NCI-H2171 (cell line): ENCODE measurements at regions not wholly inside any gene's neighbourhood (a gene's known extent, or its start where the extent isn't known, plus 50 kb on each side); places are given as distances from the start of the nearest gene placed in this dataset.

Source experiments
- DNase-seq: peaks from one replicate; lab custom pipeline; 2025; lab: John Stamatoyannopoulos, UW

DNA sequence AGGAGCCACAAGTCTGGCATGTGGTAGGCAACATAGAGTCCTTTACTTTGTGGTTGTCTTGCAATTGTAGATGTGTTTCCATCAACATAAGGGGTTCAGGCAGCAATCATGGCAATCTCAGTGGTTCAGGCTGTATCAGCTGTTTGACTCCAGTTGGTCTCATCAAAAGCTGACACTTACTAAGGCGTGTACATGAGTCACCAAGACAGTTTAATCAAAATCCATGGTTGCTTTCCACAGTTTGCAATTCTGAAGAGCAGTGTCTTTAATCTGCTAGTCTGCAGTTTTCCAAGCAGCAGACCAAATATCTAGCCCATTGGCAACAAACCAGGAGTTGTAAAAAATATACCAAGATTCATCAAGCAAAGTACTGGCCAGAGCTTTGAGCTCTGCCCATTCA lies 210.2 kb downstream of the MDFIC start:
- DNase-seq: no peak

DNA sequence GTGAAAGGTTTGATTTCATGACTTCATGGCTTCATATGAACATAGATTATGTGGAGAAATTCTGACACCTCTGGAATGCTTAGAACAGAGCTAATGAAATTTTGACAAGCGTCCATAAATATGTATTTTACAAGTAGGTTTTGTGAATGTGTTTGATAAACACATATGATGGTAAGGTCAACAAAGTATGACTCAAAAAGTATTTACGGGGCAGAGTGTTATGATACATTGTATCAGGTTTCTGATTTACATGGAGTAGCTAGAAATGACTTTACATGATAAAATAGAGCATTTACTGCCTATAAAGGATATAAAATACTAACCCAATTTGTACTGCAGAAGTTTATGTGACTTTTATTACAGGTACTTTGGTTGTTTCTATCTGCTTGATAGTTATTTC lies 206.3 kb downstream of the MDFIC start:
- DNase-seq: no peak

- DNase-seq: no peak
These were observed 205.6 kb downstream of the MDFIC start for GRCh38 chr7:115127399-115128021.

DNA sequence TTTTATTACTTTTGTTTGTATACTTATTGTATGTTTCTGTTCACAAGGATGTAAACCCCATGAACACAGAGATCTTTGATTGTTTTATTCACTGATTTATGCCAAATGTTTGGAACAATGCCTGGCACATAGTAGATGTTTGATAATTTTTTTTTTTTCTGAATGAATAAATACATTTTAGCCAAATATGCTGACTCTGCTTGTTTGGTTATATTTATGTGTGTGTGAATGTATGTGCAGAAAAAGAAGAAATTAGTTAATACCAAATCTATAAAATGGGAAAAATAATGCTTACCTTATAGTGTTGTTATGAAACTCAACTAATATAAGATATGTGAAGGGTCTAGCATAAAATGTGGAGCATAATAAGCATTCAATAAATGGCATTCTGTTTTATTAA lies 203.9 kb downstream of the MDFIC start:
- no peak for DNase-seq

DNA sequence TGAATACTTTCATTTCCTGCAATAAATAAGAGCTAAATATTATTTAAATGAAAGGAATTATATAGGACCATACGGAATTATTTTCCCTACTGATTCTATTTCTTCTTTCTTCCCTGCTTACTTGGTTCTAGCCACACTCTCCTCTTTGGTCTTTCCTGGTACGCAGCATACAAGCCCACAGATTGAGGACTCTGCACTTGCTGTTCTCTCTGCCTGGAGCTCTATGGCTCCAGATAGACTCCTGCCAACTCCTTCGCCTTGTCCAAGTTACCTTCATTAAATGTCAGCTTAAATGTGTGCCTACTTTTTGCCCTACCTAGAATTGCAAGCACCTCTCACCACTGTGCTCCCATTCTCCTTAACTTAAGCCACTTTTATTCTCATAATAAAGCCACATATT lies 203.4 kb downstream of the MDFIC start:
- no peak for DNase-seq

DNA sequence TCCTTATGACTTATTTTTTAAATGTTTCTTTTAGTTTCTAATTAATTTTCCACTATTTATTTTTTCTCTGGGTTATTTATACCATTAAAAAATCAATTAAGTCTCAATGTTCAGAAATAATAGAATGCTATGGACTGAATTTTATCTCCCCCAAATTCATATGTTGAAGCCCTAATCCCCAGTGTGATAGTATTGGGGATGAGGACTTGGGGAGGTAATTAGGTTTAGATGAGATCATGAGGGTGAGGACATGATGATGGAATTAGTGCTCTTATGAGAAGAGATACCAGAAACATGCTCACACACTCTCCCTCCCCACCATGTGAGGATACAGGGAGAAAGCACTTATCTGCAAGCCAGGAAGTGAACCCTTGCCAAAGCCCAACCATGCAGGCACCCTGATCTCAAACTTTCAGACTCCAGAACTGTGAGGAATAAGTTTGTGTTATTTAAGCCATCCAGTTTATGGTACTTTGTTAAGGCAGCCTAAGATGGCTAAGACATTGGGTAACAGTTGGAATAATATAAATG lies 202.6 kb downstream of the MDFIC start:
- no peak for DNase-seq

DNA sequence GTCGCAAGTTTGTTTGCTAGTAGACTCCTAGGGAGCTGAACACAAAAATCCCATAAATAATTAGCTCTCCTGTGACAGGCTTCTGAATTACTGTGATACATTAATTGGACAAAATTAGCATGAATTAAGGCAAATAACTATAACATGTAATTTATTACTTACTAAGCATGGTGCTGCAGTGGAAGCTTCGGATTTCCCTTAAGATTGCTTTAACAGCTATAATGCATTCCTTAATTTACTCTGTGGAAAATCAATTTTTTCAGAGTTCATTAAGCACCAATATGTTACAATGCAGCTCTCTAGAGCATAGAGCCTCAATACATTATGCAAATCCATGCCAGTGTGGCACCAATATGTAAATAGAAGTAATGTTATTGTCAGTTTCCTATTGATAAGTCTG lies 201.5 kb downstream of the MDFIC start:
- DNase-seq: no peak

GRCh38 chr7:115122388-115122787 lies 200.5 kb downstream of the MDFIC start:
- DNase-seq: no peak

GRCh38 chr7:115117748-115118147 lies 195.9 kb downstream of the MDFIC start:
- DNase-seq: no peak

- no peak for DNase-seq
These were observed 195.2 kb downstream of the MDFIC start for GRCh38 chr7:115116773-115117715.

- no peak for DNase-seq
These were observed 191.9 kb downstream of the MDFIC start for GRCh38 chr7:115113776-115114175.

DNA sequence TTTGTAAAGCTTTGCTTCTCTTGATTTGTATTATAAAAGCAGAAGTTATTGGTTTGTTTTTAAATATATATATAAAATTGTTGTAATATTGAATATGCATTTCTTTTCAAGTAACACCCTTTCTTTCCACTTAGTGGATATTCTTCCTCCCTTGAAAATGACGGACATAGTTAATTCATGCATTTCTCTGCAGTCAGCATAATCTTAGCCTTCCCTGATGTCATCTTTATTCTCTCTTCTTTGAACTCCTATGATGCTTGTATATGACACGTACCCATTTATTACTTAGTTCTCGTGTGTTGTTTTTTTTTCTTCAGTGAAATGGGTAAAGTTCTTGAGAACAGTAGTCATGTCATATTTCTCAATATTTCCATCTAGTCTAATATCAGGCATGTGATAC lies 191.2 kb downstream of the MDFIC start:
- no peak for DNase-seq

DNA sequence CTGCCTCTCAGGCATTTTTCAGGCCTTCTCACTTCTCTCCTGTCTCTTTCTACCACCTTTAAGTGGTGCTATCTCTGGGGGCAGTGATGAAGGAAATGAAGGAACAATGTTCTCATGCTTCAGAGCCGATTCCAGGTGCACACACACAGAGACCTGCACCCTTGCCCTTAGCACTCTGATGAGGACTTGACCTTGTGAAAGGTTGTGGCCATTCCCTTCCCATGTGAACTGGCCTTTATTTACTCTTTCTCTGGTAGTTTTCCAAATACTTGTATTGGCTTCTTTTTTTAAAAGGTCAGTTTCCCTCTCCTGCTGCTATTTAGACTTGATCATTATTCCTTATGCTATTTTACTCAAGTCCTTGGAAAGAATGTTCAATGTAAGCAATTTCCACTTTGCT lies 188.6 kb downstream of the MDFIC start:
- no peak for DNase-seq

DNA sequence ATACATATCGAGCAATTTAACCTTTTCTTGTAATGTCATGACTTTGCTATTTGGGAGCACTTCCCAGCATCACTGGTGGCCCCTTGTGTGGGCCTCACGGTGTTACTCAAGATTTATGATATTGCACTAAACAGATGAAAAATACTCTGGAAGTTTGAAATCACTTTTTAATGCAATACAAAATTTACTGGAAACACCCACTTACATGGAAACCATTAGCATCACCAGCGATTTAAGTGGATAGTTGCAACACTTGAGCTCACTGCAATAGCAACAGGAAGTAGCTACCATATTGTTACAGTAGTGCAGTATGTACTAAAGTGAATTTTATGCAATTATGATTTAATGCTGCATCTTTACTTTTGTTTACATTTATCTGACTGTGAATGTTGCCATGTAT lies 184.4 kb downstream of the MDFIC start:
- DNase-seq: no peak

DNA sequence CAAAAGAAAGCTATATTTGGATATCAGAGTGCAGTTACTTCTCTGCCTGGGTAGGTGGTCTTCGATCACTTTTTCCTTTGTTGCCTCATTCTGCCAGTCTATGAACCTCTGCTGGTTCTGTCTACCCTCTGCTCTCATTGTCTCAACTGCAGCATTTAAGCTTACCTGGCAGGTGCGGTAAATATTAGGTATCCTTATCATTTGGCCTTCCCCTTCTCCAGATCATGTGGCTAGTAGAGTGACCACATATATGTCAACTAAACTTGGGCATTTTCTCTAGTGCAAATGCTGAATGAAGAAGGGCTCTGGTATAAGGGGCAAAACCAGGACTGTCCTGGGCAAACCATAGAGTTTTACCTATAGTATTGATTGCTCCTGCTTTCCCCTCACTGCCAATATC lies 180.8 kb downstream of the MDFIC start:
- DNase-seq: no peak

GRCh38 chr7:115101199-115101598 lies 179.3 kb downstream of the MDFIC start:
- no peak for DNase-seq

DNA sequence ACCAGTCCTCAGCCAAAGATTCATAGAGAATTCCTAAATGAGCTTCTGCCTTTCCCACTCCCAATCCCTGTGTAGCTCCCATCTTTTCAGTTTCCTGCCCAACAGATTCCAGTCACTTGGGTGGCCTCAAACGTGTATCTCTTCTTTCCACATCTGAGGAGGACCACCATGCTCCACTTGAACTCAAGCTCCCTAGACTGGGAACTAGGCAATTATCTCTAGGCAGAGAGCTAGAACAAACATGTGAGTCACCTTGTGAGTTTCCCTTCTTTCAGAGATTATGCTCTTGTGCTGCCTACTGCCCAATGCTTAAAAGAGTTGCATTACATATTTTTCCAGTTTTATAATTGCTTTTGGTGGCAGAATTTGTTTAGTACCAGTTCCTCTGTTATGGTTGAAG lies 178.0 kb downstream of the MDFIC start:
- DNase-seq: no peak

DNA sequence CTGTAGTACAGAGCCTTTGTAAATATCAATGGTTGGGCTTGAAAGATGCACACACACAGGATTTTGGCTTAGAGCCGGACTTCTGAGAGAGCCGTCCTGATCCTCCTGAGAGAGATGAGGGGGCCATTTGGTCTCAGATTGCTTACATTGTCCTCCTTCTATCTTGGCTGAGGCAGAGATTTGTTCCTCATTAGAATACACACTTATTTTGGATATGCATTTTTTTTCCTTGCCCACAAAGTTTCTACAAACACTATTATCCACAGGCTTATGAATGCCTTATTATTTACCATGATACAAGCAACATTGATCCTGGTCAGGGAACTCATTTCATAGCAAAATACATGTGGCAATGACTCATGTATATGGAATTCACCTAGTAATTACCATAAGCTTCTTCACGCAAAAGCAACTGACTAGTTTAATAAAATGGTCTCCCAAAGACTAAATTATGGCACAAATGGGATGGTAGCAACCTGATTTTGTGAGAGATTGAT lies 175.3 kb downstream of the MDFIC start:
- DNase-seq: no peak

GRCh38 chr7:115096262-115096661 lies 174.4 kb downstream of the MDFIC start:
- no peak for DNase-seq

DNA sequence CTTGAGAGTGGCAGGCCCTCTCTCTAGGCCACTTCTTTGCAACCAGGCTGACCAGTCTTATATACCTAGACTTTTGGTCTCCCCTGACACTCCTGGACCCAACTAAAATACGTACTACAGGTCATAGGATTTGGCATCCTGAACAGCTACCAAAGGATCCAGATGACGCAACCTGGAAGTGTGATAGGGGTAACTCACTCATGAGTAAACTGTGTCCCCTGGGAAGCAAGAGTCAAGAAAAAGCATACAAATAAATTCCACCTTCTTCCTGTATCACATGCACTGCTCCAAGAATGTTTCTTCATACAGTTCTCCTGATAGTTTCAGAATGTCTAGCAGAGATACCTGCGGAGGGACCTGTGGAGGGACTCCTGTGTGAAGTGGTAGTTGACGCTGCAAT lies 172.3 kb downstream of the MDFIC start:
- no peak for DNase-seq

DNA sequence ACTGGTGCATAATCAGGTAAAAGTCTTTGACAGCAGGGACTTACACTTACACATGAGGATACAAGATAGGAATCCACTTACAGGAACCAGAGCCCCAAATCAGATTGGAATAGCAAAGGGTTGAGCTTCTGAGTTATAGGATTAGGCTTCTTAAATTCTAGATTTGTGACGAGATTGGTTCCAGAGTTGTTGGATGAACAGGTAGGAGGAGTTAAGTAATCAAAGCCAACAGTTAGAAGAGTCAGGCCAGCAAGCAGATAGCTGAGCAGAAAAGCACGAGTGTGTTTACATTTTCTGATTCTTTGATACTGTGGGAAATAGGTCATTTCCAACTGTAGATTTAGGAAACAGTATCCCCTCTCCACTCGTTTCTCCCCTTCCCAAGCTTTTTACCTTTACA lies 167.0 kb downstream of the MDFIC start:
- no peak for DNase-seq

GRCh38 chr7:115087437-115087836 lies 165.5 kb downstream of the MDFIC start:
- DNase-seq: no peak

DNA sequence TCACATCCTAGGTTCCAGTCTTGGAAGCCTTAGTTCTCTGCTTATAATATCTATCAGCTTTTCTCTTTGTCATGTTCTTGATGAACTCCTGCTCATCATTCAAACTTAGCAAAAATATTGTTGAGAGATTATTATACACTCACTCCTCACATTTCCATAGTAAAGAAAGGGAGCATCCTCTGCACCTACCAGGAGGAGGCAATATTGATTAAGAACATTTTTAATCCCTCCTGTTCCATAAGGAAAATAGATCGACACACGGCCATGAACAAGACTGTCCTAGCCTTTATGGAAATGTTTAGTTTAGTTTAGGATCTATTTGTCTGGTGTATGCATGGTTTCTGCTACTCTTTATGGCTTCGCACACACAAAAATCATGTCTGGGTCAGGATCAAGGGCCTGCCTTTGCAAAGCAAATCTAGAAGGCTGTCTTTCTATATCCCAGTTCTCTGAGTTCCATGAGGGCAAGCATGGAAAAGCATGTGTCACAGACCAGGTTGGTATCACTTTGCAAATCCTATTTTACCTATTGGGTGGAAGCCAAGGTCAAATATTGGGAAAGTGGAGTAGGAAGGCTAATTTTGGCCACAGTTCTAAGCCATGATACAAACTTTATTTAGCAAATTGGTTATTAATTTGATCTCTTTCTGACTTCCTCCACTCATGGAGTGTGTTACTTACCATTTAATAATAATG lies 164.4 kb downstream of the MDFIC start:
- DNase-seq: no peak
